ENCODE measurements at regions not wholly inside any gene's neighbourhood (a gene's known extent, or its start where the extent isn't known, plus 50 kb on each side); places are given as distances from the start of the nearest gene placed in this dataset.

GRCh38 chr9:2243666-2244555 lies 228.8 kb downstream of the SMARCA2 start:
- no peak for TF ChIP-seq CTCF (conservative IDR thresholded peaks at IDR 0.05; ENCODE audit: low read depth, low read length)
- DNase-seq (ENCODE audit: low read depth): no peak
- no peak overlapping the region for H3K4me3 ChIP-seq (ENCODE audit: low read depth, low read length)

GRCh38 chr9:2247340-2247739 lies 232.2 kb downstream of the SMARCA2 start:
- TF ChIP-seq CTCF (conservative IDR thresholded peaks at IDR 0.05; ENCODE audit: low read depth, low read length): no peak
- no peak overlapping the region for H3K4me3 ChIP-seq (ENCODE audit: low read depth, low read length)

GRCh38 chr9:2248768-2249265 lies 233.7 kb downstream of the SMARCA2 start:
- no peak for DNase-seq (ENCODE audit: low read depth)
- no peak for TF ChIP-seq CTCF (conservative IDR thresholded peaks at IDR 0.05; ENCODE audit: low read depth, low read length)
- H3K4me3 ChIP-seq (ENCODE audit: low read depth, low read length): no peak overlapping the region

More at GRCh38 chr9:2247340-2247739, 232.2 kb downstream of the SMARCA2 start:
- DNase-seq (ENCODE audit: low read depth): no peak

- no peak for DNase-seq (ENCODE audit: low read depth)
- H3K4me3 ChIP-seq (ENCODE audit: low read depth, low read length): no peak overlapping the region
- TF ChIP-seq CTCF (conservative IDR thresholded peaks at IDR 0.05; ENCODE audit: low read depth, low read length): no peak
These were observed 238.8 kb downstream of the SMARCA2 start for GRCh38 chr9:2253636-2254580.

GRCh38 chr9:2255128-2255527 lies 240.0 kb downstream of the SMARCA2 start:
- DNase-seq (ENCODE audit: low read depth): no peak
- no peak for TF ChIP-seq CTCF (conservative IDR thresholded peaks at IDR 0.05; ENCODE audit: low read depth, low read length)
- no peak overlapping the region for H3K4me3 ChIP-seq (ENCODE audit: low read depth, low read length)

GRCh38 chr9:2257248-2257929 lies 242.2 kb downstream of the SMARCA2 start:
- no peak for TF ChIP-seq CTCF (conservative IDR thresholded peaks at IDR 0.05; ENCODE audit: low read depth, low read length)
- H3K4me3 ChIP-seq (ENCODE audit: low read depth, low read length): no peak overlapping the region
- no peak for DNase-seq (ENCODE audit: low read depth)

All from epithelial cell of proximal tubule (primary cell).